ENCODE measurements at regions not wholly inside any gene's neighbourhood (a gene's known extent, or its start where the extent isn't known, plus 50 kb on each side); places are given as distances from the start of the nearest gene placed in this dataset.
"Not testable (repeated sequence)": the region's sequence is repeated elsewhere in the genome, so short reads cannot be mapped to it uniquely, and the experiment has no call there.

DNA sequence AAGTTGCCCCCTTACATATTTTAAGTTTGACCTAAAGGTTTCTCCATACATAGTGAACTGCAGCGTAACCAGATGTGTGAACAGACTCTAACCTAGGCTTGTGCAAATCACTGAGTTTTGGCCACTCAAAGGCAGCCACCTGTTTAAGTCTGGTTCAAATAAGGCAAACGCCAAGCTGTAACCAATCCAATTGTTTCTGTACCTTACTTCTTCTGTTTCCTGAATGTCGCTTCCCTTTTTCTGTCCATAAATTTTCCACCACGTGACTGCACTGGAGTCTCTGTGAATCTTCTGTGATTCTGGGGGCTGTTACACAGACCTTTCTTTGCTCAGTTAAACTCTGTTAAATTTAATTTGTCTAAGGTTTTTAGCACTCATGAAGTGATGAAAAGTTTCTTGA lies 618.8 kb downstream of the GLUD2 start:
- no peak for DNase-seq (ENCODE audit: low spot score)

DNA sequence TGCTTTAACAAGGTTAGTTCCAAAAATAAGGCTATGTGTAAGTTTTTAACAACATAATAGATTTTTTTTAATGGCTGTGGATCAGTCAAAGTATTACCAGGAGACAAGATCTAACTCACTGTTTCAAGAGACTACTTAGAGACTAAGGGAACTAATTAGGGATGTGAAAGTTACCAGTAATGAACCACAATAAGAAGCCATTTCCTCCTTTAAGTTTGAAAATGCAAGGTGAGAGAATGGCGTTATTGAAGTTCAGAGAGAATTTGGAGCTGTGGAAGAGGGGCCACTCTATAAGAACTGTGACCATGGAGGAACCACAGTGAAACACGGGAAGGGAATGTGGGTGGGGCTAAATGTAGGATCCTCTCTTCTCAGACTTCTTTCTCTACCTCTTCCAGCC lies 624.2 kb downstream of the GLUD2 start:
- no peak for DNase-seq (ENCODE audit: low spot score)

DNA sequence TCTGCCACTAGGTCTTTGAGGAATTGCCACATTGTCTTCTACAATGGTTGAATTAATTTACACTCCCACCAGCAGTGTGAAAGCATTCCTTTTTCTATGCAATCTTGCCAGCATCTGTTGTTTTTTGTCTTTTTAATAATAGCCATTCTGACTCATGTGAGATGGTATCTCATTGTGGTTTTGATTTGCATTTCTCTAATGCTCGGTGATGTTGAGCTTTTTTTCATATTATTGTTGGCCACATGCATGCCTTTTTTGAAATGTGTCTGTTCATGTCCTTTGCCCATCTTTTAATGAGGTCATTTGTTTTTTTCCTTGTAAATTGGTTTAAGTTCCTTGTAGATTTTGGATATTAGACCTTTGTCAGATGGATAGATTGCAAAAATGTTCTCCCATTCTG lies 661.8 kb downstream of the GLUD2 start:
- not testable (repeated sequence) for DNase-seq (ENCODE audit: low spot score)

DNA sequence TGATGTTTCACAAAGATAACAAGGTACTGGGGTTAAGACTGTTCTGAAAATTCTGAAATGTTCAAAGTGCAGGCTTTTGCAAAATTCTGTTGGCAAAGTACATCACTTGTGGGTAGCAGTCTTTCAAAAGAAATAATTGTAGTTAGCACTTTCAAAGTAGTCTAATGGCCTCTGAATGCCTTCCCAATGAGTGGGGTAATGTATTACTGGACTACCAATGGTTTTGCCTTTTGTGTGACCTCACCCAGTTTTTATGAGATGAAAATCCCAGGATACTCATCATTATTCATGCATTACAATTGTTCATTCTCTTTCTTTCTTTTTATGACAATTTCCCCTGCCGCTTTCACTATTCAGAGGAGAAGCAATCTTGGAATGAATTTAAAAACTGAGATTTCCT lies 686.1 kb downstream of the GLUD2 start:
- DNase-seq (ENCODE audit: low spot score): no peak

DNA sequence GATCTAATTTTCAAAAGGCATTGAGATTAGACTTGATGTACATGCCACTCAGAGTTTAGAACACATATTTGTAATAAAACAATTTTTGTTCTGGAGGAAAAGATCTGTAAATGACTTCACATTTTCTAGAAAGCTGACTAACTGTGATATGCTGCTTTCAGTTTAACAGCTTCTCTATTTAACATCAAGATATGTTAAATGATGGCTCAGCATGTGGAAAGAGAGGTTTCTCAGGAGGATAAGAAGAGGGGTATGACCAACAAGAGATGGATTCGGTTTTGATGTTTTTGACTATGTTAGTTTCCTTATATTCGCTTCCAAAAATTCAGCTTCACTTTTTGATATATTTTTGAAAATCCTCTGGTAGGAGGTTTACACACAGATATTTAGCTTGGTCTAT lies 698.7 kb downstream of the GLUD2 start:
- DNase-seq (ENCODE audit: low spot score): no peak

DNA sequence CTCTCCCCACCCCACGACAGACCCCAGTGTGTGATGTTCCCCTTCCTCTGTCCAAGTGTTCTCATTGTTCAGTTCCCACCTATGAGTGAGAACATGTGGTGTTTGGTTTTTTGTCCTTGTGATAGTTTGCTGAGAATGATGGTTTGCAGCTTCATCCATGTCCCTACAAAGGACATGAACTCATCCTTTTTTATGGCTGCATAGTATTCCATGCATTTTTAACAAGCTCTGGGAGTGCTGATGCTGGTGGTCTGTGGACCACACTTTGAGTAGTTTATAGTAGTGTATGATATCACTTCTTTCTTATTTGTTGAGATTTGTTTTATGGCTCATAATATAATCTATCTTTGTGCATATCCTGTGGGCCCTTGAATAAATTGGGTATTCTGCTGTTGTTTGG lies 706.2 kb downstream of the GLUD2 start:
- not testable (repeated sequence) for DNase-seq (ENCODE audit: low spot score)

DNA sequence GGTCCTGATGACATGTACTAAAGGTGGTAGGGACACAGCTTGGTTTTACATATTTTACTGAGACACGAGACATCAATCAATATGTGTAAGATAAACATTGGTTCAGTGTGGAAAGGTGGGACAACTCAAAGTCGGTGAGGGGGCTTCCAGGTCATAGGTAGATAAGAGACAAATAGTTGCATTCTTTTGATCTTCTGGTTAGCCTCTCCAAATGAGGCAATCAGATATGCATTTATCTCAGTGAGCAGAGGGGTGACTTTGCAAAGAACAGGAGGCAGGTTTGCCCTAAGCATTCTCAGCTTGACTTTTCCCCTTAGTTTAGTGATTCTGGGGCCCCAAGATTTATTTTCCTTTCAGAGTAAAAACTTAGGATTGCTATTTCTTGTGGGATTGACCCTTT lies 706.9 kb downstream of the GLUD2 start:
- DNase-seq (ENCODE audit: low spot score): no peak

DNA sequence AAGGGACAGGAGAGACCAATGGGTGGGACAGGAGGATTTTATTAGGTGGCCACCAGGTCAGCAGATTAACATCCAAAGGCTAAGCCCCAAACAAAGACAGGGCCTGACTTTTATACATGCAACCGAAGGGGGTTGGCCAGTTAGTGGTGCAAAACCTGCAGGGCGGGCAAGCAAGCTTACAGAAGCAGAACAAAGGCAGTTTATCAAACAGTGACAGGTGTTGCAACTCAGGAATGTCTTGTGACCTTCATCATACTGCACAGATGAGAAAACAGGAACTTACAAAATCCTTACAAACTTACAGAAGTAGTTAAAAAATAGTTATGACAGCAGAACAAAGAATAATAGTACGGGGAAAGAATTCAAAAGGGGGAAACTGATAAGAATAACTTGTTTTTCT lies 708.1 kb downstream of the GLUD2 start:
- DNase-seq (ENCODE audit: low spot score): no peak

DNA sequence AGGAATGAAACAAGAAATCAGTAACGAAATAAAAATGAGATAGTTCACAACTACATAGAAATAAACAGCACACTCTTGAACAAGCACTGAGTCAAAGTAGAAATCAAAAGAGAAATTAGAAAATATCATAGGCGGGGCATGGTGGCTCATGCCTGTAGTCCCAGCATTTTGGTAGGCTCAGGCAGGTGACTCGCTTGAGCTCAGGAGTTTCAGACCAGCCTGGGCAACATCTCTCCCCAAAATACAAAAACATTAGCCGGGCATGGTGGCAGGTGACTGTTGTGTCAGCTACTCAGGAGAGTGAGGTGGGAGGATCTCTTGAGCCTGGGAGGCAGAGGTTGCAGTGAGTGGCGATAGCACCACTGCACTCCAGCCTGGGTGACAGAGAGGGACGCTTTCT lies 714.4 kb downstream of the GLUD2 start:
- no peak for DNase-seq (ENCODE audit: low spot score)

DNA sequence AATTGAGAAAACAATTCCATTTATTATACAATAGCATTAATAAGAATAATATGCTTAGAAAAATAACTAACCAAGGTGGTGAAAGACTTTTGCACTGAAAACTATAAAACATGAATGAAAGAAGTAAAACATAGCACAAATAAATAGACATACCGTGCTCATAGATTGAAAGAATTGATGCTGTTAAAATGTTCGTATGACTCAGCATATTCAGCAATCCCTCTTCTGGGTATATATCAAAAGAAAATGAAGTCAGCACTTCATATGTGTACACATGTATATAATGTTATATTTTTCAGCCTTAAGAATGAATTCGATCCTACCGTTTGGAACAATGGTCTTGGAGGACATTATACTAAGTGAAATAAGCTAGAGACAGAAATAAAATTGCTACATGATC lies 716.3 kb downstream of the GLUD2 start:
- no peak for DNase-seq (ENCODE audit: low spot score)

DNA sequence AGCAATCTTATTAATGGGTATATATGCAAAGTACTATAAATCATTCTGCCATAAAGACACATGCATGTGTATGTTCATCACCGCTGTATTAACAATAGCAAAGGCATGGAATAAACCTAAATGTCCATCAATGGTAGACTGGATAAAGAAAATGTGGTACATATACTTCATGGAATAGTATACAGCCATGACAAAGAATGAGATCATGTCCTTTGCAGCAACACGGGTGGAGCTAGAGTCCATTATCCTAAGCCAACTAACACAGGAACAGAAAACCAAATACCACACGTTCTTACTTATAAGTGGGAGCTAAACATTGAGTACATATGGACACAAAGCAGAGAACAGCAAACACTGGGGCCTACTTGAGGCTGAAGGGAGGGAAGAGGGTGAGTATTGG lies 720.8 kb downstream of the GLUD2 start:
- not testable (repeated sequence) for DNase-seq (ENCODE audit: low spot score)

DNA sequence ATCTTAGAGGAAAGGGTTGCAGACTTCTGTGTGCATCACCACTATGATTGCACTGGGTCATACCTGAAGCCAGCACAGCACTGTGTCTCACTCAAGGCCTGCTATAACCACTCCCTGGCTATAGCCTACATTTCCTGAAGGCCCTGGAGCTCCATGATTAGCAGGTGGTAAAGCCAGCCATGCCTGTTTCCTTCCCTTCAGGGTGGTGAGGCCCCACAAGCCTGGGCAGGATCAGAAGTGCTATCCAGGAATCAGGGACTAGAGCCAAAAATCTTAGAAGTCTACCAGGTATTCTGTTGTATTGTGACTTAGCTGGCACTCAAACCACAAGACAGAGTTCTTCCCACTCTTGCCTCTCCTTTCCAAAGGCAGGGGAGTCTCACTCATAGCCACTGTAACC lies 734.6 kb downstream of the GLUD2 start:
- DNase-seq (ENCODE audit: low spot score): no peak

DNA sequence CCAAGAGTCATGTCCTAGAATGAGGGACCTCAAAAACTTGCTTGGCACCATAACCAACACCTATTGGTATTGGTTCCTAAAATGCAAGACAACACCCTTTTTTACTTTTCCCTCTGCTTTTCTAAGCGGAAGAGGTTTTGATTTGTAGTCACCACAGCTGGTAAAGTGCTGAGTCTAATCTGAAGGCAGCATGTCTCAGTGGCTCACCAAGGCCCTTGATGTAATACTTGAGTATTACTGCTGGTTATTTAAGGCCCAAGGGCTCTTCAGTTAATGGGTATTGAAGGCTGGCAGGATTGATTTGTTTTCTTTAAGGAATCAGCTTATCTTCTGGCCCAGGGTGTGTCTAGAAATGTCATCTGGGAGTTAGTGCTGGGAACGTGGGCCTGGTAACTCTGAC lies 735.1 kb downstream of the GLUD2 start:
- no peak for DNase-seq (ENCODE audit: low spot score)

DNA sequence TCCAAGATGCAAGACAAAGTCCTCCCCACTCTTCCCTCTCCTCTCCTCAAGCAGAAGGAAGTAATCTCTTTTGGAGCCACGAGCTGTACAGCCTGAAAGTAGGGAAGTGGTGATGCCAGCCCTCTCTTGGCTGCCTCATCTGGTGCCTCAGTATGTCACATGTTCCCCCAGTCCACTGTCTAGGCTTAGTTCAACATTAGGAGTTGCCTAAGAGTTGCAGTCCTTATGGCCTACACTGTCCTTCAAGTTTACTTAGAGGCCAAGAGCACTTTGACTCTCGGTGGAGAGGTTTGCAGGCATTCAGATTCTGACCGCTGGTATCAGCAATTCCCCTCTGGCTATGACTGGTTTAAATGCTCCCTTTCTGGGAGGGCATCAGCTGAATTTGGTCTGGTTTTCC lies 735.6 kb downstream of the GLUD2 start:
- DNase-seq (ENCODE audit: low spot score): no peak

DNA sequence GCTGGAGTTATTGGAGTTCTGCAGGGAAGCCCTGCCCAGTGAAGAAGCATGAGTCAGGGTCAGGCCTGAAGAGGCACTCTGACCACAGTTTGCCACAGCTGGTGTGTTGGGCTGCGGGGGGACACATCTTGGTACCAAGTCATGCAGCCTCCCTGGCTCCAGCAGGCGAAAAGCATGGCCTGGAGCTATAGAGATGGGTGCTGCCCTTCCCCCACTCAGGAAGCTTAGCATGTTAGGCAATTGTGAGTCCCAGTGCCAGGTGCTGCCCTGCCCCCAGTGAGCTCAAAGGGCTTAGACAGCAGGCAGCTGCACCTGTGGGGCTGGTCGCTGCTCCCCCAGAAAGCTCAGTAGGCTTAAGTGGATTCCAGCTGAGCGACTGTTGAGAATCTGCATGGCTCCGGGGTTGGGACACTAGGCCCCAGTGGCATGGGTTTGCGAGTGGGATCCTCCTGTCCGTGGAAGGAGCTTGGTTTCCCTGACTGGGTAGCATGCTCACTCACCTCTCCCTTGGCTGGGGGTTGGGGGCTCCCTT lies 755.5 kb downstream of the GLUD2 start:
- no peak for DNase-seq (ENCODE audit: low spot score)

DNA sequence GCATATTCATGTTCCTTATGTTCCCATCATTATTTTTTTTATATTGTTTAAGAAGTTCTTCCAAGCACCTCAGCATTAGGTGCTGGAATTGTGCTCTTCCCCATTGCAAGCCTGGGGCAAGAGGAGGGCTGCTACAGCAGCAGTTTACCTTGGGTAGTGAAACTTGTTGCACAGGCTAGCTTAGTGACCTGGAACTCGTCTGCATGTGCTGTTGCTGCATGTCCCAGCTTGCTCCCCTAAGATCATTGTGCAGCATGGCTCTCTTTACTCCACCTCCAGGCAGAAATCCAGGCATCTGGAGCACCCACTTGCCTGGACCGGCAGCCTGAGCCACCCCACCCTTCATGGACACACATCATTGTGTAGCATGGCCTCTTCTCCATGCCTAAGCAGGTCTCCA lies 776.0 kb downstream of the GLUD2 start:
- DNase-seq (ENCODE audit: low spot score): no peak

DNA sequence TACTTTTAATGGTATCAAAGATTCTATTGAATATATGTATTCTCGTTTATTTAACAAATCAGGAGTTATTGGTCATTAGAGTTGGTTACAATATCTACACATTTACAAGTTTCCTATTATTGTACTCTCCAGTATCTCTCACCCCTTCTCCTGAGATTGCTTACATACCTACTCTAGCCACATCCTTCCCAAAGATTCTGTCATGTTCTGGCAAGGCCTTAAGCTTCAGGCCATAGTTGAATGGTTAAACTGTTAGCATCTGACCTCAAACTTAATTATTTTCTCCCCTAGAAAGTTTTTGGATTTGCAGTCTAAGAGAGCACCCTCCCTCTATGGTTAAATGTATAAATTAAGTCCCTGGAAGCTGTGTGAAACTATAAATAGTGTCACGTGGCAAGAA lies 784.2 kb downstream of the GLUD2 start:
- DNase-seq (ENCODE audit: low spot score): no peak

DNA sequence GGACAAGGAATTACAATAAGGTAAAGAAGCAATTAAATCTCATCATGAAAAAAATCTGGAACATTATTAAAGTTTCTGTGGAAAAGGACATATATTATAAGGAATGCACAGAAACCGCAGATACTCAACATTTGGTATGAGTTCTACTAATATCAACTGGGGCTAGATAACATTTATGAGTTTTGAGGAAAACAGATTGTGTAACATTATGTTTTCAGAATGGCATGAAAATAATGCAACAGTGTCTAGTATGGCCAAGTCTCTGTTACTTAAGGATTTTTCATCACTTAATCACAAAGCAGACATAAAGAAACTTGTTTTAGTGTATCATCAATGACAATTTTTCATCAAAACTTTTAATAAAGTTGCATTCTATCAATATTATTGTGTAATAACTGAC lies 785.0 kb downstream of the GLUD2 start:
- DNase-seq (ENCODE audit: low spot score): no peak

DNA sequence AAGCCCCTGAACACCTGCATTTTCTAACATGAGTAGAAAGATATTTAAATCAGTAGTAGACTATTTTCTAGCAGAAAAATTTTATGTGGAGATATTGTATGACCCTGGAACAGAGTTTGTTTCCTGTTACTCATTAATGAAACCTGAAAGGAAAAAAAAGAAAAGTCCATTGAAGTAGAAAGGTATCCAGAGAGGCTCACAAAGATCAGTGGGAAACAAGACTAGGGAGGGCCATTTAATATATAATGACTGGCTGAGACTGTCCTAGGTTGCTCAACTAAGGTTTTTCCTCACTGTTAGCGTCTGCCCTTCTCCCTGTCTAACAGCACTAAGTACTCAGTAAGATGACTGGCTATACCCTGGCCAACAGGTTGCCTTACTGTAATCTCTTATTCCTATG lies 788.6 kb downstream of the GLUD2 start:
- DNase-seq (ENCODE audit: low spot score): no peak

DNA sequence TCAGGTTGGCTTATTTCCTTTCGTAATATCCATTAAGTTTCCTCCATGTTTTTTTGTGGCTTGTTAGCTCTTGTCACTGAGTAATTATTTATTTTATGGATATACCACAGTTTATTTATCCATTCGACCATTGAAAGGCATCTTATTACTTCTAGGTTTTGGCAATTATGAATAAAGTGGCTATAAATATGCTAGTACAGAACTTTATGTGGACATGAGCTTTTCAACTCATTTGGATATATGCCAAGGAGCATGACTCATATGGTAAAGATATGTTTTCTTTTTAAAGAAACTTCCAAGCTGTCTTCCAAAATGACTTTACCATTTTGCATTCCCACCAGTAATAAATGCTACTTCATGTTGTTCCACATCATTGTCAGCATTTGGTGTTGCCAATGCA lies 803.6 kb downstream of the GLUD2 start:
- peak; percentile 0 for DNase-seq (ENCODE audit: low spot score)

DNA sequence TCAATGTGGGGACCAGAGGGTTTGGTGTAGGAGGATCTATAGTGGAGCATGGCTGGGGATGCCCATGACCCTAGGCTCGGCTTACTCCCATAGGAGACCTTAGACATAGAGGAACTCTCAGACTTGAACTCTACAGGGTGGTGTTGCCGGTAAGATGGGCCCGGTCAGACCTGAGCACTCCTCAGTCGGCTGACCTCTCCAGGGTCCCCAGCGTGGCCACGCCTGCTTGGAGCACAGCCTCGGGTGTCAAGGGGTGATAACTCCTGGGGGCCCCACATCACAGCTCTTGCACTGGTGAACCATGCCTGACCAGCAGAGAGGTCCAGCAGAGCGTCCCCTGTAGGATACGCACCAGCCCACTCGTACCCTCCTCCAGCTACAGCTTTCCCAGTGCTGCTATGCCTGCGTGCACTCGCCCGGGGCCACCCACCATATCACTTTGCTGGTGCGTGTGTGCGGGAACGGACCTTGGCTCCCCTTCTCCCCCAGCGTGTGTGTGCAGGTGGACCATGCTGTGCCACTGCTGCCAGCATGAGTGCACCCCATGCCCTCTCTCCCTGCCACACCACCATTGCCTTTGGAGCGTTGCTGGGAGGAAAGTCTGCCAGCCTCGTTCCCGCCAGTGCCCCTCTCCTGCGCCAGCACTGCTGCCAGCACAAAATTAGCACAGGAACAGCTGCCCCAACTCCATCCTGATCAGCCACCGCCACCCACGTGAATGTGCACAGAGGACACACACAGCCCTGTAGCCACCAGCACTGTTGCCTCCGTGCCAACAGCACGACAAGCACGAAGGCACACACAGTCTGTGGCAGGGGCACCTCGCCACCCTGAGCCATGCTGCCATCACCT lies 806.6 kb downstream of the GLUD2 start:
- no peak for DNase-seq (ENCODE audit: low spot score)

DNA sequence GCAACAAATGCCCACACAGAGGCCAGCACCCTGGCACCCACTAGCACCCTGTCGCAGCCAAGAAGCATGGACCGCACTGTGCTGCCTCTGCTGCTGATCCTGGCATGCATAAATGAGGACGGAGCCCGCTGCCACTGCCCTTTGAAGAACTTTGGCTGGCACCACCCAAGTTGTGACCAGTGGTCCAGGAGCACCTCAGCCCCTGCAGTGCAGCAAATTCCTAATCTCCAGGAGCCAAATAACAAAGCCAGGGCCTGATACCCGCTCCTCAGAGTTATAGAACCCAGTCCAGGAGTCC lies 807.2 kb downstream of the GLUD2 start:
- DNase-seq (ENCODE audit: low spot score): no peak

DNA sequence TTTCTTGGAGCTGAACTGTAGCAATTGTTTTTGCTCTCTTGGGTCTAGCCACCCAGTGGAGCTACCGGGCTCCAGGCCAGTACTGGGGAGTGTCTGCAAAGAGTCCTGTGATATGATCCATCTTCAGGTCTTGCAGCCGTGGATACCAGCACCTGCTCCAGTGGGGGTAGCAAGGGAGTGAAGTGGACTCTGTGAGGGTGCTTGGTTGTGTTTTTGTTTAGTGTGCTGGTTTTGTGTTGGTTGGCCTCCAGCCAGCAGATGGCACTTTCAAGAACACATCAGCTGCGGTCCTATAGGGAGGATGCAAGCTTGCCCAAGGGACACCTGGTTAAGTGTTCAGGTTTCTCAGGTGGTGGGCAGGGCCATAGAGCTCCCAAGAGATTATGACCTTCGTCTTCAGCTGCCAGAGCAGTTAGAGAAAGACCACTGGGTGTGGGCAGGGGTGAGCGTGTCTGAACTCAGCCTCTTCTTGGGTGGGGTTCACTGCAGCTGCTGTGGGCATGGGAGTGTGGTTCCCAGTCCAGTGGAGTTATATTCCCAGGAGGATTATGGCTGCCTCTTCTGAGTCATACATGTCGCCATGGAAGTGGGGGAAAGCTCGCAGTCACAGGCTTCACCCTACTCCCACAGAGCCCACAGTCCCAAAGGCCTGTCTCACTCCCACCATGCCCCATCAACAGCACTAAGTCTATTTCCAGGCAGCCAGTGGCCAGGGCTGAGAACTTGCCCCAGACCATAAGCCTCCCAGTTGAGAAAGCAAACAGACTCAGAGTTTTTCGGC lies 811.6 kb downstream of the GLUD2 start:
- DNase-seq (ENCODE audit: low spot score): no peak

DNA sequence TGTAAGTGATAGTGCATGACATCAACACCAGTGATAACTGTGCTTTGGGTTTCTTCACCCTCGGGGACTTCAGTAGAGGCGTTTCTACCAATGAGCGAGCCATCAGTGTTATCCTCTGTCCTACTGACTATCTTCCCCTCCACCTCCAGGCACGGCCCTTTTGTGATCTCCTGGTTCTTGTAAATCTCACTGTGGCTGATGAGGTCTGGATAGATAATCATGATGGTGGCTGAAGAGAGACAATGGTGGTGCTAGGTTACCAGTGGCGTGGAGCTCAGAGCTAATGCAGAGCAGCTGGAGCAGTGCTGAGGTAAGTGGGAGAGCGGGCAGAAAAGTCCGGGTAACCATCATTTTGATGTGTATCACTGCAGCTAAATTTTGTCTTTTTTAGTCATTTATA lies 816.6 kb downstream of the GLUD2 start:
- no peak for DNase-seq (ENCODE audit: low spot score)

Measured in RKO (cell line).